ENCODE measurements at regions not wholly inside any gene's neighbourhood (a gene's known extent, or its start where the extent isn't known, plus 50 kb on each side); places are given as distances from the start of the nearest gene placed in this dataset.
"Not testable (repeated sequence)": the region's sequence is repeated elsewhere in the genome, so short reads cannot be mapped to it uniquely, and the experiment has no call there.

DNA sequence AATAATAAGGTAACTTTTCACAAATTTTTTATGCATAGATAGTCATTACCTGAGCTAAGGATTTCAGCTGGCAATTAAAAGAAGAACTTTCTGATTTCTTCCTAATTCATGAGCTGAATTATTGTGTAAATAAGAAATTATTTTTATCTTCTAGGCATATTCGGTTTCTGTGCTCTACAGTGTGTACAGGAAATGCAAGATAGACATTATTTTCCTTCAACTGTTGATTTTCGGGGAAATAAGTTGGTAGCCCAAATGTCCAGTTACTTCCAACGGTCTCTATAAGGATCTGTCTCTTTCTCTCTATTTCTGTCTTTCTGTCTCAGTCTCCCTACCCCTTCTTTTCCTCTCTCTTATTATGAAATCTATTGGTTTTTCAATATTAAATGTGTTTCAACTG lies 137.3 kb upstream of the CLNK start:
- DNase-seq (ENCODE audit: low read depth), result no peak

DNA sequence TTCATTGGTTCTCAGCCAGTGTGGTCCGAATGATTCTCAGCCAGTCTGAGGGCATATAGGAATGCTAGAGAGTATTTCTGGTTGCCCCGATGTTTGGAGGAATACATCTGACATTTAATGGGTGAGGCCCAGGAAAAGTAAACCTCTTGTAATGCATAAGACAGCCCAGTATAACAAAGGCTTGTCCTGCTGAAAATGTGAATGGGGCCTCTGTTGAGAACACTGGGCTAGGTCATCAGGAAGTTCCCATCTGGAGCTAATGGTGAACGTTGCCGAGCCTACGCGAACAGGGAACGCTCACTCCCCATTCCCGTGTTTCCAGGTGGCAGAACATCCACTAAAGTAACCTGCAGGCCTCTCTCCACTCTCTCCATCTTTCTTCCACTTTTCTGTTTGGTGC lies 132.0 kb upstream of the CLNK start:
- DNase-seq (ENCODE audit: low read depth), result no peak

DNA sequence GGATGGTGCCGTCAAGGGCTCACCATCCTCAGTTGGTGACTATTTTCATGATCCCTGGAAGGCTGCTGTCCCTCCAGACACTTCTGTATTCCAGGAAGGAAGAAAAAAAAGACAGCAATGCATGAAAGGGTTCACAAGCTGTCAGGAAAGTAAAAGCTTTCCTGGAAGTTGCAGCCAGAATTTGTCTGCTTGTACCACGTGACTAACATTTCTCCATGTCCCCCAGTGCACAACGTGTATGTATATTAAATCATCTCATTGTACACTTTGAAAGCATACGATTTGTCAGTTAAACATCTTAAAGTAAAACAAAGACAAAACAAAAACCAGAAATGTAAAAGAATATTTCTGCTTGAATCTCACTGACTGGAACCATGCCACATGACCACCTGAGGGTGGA lies 127.4 kb upstream of the CLNK start:
- DNase-seq (ENCODE audit: low read depth), result no peak

DNA sequence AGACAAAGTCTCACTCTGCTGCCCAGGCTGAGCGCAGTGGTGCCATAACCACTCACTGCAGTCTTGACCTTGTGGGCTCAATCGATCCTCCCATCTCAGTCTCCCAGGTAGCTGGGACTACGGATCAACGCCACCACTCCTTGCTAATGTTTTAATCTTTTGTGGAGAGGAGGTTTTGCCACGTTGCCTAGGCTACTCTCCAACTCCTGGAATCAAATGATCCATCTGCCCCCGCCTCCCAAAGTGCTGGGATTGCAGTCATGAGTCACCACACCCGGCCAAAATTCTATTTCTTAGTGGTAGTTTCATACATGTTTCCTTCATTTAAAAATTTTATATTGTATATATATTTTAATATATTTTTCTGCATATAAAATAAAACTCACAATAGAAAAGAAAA lies 125.8 kb upstream of the CLNK start:
- DNase-seq (ENCODE audit: low read depth), result no peak

DNA sequence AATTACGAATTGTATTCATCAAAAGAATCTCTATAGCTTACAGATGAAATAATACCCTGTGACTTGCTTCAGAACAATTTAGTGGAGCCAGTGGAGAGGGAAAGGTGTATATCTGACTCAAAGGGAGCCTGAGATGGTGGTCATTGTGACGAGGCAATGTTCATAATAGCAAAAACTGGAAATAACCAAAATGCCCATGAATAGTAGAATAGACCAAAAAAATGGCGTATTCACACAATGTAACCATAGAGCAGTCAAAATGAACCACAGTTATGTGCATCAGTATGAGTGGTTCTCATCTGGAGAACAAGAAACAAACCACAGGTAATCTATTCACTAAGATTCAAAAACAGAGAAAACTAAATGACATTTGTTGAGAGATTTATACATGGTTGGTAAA lies 125.3 kb upstream of the CLNK start:
- no peak for DNase-seq (ENCODE audit: low read depth)

DNA sequence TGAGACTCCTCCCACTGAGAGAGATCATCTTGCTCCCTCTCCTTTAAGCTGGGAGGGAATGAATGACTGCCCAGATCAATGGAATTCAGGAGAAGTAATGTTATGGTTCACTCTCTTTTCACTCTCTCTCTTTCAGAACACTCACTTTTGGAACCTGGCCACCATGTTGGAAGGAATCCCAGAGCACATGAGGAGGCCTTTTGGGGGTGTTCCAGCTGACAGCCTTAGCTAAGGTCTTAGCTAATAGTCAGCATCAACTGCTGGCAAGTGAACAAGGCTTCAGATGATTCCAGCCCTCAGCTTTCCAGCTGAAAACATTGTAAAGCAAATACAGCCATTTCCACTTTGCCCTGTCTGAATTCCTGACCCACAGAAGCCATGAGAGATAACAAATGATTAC lies 124.0 kb upstream of the CLNK start:
- DNase-seq (ENCODE audit: low read depth), result no peak

DNA sequence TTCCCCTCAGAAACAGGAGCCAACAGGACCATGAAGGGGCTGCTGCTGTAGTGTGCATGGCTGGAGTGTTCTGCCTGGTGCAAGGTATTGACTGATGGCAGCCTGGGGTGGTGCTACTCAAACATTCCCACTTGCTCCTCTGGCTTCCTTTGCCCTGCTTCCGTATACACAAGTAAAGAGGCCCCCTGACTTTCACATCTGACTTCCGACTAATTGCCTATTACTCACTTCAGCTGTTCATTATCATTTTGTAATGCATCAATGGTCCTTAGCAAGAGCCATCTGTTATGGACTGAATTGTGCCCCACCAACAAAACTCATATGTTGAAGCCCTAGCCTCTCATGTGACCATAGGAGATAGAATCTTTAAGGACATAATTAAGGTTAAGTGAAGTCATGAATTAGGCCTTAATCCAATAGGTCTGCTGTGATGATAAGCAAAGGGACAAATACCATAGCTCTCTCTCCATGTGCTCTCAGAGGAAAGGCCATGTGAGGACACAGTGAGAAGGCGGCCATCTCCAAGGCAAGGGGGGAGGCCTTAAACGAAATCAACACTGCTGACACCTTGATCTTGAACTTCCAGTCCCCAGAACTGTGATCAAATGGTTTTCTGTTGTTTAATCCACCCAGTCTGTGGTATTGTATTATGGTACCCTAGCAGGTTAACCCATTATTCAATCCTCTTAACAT lies 122.5 kb upstream of the CLNK start:
- no peak for DNase-seq (ENCODE audit: low read depth)

DNA sequence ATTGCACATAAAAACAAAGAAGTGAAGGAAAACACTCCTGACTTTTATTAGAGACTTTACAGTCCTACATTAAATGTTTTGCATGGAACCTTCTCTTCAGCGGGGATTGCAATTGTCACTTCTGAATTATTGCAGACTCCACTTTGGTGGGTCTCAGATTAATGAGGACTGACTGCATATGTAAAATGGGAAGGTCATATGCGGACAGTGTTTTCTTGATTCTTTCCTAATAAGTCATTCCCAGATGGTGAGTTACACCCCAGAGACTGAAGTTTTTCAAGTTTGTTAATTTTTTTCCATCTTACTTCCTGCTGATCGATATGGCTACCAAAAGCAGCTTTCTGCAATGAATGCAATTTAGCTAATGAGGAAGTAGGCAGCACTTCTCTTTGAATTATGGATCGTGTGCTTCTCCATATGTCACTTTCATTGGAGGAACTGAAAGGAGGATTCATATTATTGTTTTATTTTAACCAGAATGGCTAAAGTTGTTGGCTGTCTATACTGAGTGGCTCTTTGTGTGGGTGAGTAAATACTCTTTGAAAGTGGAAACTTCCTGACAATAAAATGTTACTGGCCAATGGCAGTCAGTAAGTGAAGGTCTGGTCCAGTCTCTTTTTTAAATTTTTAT lies 119.3 kb upstream of the CLNK start:
- no peak for DNase-seq (ENCODE audit: low read depth)

DNA sequence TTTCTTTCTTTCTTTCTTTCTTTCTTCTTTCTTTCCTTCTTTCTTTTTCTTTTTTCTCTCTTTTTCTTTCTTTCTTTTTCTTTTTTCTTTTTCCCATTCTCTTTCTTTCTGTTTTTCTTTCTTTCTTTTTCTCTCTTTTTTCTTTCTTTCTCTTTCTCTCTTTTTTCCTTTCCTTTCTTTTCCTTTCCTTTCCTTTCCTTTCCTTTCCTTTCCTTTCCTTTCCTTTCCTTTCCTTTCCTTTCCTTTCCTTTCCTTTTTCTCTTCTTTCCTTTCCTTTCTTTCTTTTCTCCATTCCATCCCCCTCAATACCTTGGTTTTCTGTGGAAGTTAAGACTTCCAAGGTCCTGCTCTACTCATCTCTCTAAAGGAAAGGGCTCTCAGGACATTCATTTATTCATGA lies 102.8 kb upstream of the CLNK start:
- no peak for DNase-seq (ENCODE audit: low read depth)

DNA sequence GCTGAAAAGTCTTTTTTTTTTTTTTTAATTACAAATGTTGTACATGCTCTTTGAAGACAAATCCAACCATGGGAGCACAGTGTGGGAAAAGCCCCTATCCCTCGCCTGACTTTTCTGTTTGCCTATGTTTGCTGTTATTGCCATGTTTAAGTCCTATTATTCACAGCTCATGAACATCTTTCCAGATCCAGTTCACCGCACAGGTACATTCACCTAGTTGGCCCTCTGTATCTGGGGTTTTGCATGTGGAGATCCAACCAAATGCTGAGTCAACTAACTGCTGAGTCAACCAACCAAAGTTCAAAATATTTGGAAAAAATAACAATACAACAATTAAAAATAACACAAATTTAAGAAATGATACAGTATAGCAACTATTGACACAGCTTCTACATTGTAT lies 100.1 kb upstream of the CLNK start:
- DNase-seq (ENCODE audit: low read depth), result no peak

DNA sequence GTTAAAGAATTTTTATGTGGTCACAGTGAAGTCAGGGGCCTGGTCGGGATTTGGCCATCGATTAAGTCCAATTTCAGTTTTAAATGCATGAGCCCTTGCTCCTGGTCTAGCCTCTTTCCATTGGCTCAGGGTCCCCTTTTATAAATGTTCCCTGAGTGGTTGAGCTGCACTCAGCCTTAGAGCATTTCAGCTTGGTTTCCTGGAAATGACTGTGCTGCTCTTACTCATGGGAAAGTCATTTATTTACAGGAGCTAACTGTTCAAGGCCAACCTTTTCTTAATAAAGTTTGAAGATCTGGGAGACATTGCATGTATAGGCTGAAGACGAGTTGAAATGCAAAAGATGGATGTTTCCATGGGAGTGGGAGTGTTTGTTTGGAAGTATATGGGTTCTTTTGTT lies 98.8 kb upstream of the CLNK start:
- DNase-seq (ENCODE audit: low read depth), result peak; percentile 83

DNA sequence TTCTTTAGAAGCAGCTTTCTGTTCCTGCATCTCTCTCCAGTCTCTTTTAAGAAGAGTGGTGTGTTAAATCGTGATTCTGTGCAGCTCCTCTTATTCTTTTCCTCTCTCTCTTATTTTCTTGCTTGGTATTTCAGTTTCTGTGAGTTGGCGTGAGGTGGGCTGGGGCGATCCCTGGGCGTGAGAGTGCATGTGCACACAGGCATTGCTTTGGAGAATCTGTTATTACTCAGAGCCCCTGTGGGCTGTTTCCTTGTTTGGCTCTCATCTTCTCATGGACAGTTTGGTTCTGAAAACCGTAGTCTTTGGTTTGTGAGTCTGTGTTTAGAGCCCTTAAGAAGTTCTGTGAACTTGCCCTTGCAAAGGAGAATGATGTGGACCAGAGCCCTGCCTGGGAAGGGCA lies 97.2 kb upstream of the CLNK start:
- DNase-seq (ENCODE audit: low read depth), result no peak

DNA sequence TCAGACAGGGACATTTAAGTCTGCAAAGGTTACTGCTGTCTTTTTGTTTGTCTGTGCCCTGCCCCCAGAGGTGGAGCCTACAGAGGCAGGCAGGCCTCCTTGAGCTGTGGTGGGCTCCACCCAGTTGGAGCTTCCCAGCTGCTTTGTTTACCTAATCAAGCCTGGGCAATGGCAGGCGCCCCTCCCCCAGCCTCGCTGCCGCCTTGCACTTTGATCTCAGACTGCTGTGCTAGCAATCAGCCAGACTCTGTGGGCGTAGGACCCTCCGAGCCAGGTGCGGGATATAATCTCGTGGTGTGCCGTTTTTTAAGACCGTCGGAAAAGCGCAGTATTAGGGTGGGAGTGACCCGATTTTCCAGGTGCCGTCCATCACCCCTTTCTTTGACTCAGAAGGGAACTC lies 96.2 kb upstream of the CLNK start:
- not testable (repeated sequence) for DNase-seq (ENCODE audit: low read depth)

DNA sequence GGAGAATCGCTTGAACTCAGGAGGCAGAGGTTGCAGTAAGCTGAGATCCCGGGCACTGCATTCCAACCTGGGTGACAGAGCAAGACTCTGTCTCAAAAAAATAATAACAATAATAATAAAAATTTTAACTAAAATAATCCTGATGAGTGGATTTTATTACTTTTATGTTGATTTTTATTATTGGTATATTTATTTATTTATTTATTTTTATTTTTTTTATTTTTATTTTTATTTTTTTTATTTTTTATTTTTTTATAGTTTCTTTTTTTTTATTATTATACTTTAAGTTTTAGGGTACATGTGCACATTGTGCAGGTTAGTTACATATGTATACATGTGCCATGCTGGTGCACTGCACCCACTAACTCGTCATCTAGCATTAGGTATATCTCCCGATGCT lies 90.6 kb upstream of the CLNK start:
- DNase-seq (ENCODE audit: low read depth), result not testable (repeated sequence)

DNA sequence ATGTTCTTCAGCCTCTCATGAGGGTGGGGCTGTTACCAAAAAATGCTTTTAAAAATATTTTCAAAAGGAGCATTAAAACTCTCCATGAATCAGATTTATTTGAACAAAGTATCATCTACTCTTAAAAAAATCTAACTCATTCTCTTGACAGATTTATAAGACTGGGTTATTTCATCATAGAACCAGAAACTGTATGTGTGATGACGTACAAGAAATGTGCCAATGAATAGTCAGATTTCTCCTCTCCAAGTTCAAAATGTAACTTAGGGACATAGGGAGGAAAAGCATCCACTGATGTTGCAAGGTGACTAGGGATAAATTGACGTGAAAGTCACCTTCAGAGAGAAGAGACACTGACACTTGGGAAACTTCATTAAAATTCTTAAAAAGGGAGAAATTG lies 89.1 kb upstream of the CLNK start:
- no peak for DNase-seq (ENCODE audit: low read depth)

DNA sequence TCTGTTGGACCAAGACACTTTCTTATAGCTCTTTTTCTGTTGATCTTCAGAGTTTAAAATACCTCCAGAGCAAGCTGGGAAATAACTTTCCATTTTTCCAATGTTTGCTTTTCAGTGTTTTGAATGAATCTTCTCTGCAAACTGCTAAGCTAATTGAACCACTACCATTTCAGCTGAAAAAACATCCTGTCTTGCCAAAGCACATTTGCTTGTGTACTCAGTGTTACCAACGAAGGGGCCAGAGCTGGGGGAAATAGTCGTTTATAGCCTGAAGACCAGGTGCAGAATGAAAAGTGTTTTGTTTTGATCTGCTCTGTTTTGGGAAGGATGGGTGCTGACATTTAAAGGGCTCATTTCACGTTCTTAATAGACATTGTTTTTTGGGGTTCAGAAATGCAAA lies 88.4 kb upstream of the CLNK start:
- no peak for DNase-seq (ENCODE audit: low read depth)

DNA sequence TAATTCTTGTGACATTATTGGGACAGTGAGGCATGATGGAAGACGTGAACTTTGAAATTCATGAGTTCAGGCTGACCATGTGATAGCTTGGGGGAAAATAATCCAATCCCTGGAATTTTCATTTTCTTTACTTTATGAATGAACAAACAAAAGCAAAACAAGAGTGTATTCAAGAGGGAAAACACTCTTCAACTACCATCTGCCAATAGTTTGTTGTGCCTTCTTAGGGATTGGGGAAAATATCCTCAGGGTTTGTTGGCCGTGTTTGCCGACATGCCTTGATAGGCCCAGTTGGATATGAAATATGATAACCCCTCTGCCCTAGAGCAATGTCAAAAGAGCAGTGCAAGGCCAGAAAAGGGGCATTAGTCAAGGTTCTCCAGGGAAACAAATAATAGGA lies 80.8 kb upstream of the CLNK start:
- no peak for DNase-seq (ENCODE audit: low read depth)

DNA sequence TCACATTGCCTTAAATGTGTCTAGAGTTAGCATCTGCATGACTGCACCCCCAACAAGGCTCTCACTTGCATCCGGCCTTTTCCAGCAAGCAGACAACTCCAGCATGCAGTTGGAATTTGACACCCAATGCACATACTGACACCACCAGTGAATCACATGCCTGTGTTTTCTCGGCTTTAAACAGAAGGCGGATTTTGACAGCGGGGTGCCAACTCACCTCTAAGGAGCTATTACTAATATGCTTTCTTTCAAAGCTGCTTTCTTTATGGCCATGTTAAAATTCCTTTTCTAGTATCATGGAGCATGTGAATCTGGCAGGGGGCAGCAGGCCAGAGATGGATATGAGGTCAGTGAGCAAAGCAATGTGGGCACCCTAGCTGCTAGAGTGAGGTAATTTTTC lies 78.0 kb upstream of the CLNK start:
- peak; percentile 84 for DNase-seq (ENCODE audit: low read depth)

DNA sequence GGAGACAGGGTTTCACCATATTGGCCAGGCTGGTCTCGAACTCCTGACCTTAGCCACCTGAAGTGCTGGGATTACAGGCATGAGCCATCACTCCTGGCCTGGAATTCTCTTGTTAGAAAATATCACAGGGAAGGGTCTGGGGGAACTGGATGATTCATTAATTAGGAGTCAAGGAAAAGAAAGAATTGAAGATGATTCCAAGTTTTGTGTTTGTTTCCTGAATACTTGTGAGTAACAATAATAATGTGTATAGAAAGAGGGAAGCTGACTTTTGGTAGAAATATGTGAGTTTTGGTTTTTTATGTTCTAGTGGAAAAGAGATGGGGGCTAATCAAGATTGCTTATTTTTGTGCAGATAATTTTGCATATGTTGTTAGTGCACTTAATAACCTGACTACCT lies 77.3 kb upstream of the CLNK start:
- peak; percentile 50 for DNase-seq (ENCODE audit: low read depth)

DNA sequence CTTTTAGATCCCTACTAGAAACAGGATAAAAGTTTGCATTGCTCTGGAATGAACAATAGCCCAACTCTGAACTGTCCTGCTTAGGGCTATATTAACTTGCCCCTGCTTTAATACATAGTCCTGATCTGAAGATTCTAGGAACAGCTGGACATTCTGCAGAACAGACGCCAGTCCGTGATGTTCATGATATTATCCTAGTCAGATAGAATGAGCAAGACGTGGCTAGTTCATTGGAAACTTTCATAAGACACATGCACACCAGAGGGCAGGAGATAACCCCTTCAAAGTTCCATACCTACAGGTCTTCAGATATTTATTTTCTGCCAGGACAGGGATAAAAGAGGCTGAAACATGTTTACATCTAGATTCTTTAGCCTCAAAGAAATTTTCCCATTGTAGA lies 75.5 kb upstream of the CLNK start:
- DNase-seq (ENCODE audit: low read depth), result no peak

DNA sequence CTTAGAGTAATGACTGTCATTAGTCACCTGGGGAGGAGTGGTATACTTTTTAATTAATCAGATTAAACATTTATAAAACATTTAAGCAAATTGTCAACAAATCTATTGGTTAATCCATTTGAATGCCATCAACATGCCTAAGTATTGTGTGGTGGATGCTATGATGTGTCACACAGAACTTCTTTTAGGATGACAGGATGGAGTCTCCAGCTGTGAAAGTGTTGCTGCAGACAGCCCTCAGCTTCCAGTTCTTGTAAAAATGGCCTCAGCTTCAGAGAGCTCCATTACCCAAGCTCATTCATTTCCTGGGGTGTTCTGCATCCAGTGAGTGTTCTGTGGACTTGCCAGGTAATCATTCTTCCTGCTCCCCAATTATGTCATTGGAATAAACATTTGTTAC lies 74.3 kb upstream of the CLNK start:
- no peak for DNase-seq (ENCODE audit: low read depth)

DNA sequence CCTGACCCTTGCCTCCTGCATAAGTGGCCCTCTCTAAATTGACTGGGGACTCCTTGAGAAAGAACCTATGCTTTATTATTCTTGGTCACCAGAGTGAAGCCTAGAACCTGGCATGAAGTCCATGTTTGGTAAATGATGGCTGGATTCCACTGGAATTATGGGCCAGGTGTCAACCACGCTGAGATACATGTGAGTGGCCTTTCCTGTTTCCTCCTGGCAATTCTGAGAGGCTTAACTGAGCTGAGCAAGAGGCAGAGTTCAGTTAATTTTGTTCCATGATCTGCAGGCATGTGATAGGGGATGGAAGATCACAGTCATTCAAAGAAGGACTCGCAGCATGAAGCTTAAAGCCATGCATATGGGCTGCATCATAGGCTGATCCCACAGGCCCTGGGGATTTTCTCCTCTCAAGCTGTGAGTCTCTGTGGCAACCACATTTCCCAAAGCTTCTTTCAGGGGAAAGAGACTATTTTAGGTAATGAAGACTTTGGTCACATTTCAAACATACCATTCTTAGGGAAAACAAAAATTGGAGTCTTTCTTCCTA lies 69.4 kb upstream of the CLNK start:
- no peak for DNase-seq (ENCODE audit: low read depth)

DNA sequence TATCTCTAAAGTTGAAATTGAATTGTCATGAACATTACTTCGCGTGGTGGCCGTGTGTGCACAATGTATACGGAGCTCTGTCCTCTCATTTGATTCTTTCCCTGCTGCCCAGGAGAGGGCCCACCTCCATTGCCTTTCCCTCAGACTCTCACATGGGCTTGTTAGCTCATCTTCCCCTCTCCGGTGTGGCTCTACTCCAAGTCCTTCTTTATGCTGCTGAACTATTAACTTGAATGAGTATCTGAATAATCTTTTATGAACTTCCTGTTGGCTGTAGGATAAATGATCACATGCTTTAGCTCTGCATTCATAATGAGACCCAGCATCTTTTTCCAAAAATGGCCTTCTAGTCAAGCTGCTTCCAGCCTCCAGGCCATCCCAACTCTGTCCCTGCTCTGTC lies 68.8 kb upstream of the CLNK start:
- no peak for DNase-seq (ENCODE audit: low read depth)

DNA sequence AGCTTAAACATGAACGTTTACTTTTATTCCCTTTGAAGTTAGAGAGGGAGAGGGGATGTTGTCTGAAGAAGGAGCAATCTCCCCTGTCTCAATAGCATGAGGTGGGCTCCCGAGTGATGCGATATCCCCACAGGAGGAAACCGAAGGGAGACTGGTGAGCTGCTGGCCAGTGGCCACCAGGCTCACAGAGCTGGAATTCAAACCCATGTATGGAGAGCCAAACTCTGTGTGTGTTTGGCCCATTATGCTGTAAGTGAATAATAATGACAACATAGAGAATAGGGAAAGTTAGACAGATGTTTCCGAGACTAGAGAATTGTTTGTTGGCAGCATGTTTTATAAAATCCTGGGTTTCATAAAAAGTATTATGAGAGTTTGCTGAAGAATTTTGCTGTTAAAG lies 66.1 kb upstream of the CLNK start:
- no peak for DNase-seq (ENCODE audit: low read depth)
